ENCODE measurements at regions not wholly inside any gene's neighbourhood (a gene's known extent, or its start where the extent isn't known, plus 50 kb on each side); places are given as distances from the start of the nearest gene placed in this dataset.

GRCh38 chr11:91243051-91243450, 981.6 kb upstream of the FAT3 start:
- no peak overlapping the region for H3K4me2 ChIP-seq (replicated peaks; ENCODE audit: extremely low read depth, low read length, poor library complexity, severe bottlenecking)
- intact Hi-C loops (cut with micrococcal nuclease) = no loop called here
- H3K79me2 ChIP-seq (ENCODE audit: insufficient read depth, low read length) = no peaks in the 10 kb centered on the region
- Mint-ChIP-seq H3K4me1 (no peaks in the 10 kb centered on the region), H3K4me3 (no peak overlapping the region), H3K27ac (no peak overlapping the region), H3K27me3 (ENCODE audit: low read depth in 3 of 3) (no peaks in the 10 kb centered on the region), H3K9me3 (no peaks in the 10 kb centered on the region), H3K36me3 (no peaks in the 10 kb centered on the region)
- H3K36me3 ChIP-seq (replicated peaks in 1 of 2; ENCODE audit: control insufficient read depth in 1 of 2, insufficient read depth in 2 of 2, low read length in 2 of 2) = no peaks in the 10 kb centered on the region
- no peaks in the 10 kb centered on the region for H4K20me1 ChIP-seq (ENCODE audit: insufficient read depth, low read length)
- no CpG with 5 or more reads among the region's 3 CpGs for WGBS (ENCODE audit: insufficient coverage)
- no peak for DNase-seq
- H3K4me3 ChIP-seq (replicated peaks in 1 of 3; ENCODE audit: low read depth in 2 of 3, low read length in 3 of 3) = no peak overlapping the region
- no peak overlapping the region for H3K9ac ChIP-seq (ENCODE audit: insufficient read depth, low read length, poor library complexity, severe bottlenecking)
- no peaks in the 10 kb centered on the region for H3K27me3 ChIP-seq (ENCODE audit: control insufficient read depth in 2 of 2, insufficient read depth in 2 of 2, low read length in 2 of 2)
- no peak for TF ChIP-seq CTCF (IDR thresholded peaks at IDR 0.05)
- H3K27ac ChIP-seq (ENCODE audit: low read depth in 1 of 2, low read length in 2 of 2) = no peak overlapping the region
- no peak overlapping the region for H2AFZ ChIP-seq (ENCODE audit: insufficient read depth, low read depth, low read length, poor library complexity, severe bottlenecking)
- H3K4me1 ChIP-seq (ENCODE audit: control insufficient read depth in 1 of 2, insufficient read depth in 2 of 2, low read length in 2 of 2) = no peaks in the 10 kb centered on the region
- H3K9me3 ChIP-seq (replicated peaks in 1 of 2; ENCODE audit: control insufficient read depth in 1 of 2, insufficient read depth in 1 of 2, low read length in 2 of 2) = no peaks in the 10 kb centered on the region

- Mint-ChIP-seq H3K4me1 (no peaks in the 10 kb centered on the region), H3K9me3 (no peaks in the 10 kb centered on the region), H3K36me3 (no peaks in the 10 kb centered on the region), H3K27me3 (ENCODE audit: low read depth in 3 of 3) (peaks cover 0 to 1% (median 0%) of the 10 kb centered on the region in 3 donors), H3K4me3 (no peak overlapping the region), H3K27ac (no peak overlapping the region)
- Histone ChIP-seq H3K27ac (ENCODE audit: low read depth in 1 of 2, low read length in 2 of 2) (no peak overlapping the region), H3K4me3 (replicated peaks in 1 of 3; ENCODE audit: low read depth in 2 of 3, low read length in 3 of 3) (no peak overlapping the region), H3K9ac (ENCODE audit: insufficient read depth, low read length, poor library complexity, severe bottlenecking) (no peak overlapping the region), H3K79me2 (ENCODE audit: insufficient read depth, low read length) (no peaks in the 10 kb centered on the region), H2AFZ (ENCODE audit: insufficient read depth, low read depth, low read length, poor library complexity, severe bottlenecking) (no peak overlapping the region), H3K4me1 (ENCODE audit: control insufficient read depth in 1 of 2, insufficient read depth in 2 of 2, low read length in 2 of 2) (no peaks in the 10 kb centered on the region), H3K9me3 (replicated peaks in 1 of 2; ENCODE audit: control insufficient read depth in 1 of 2, insufficient read depth in 1 of 2, low read length in 2 of 2) (no peaks in the 10 kb centered on the region), H3K4me2 (replicated peaks; ENCODE audit: extremely low read depth, low read length, poor library complexity, severe bottlenecking) (no peak overlapping the region), H3K36me3 (replicated peaks in 1 of 2; ENCODE audit: control insufficient read depth in 1 of 2, insufficient read depth in 2 of 2, low read length in 2 of 2) (no peaks in the 10 kb centered on the region), H4K20me1 (ENCODE audit: insufficient read depth, low read length) (no peaks in the 10 kb centered on the region), H3K27me3 (ENCODE audit: control insufficient read depth in 2 of 2, insufficient read depth in 2 of 2, low read length in 2 of 2) (no peaks in the 10 kb centered on the region)
- TF ChIP-seq CTCF (IDR thresholded peaks at IDR 0.05) = no peak
- no peak for DNase-seq
- intact Hi-C loops (cut with micrococcal nuclease) = no loop called here
- no CpG with 5 or more reads among the region's 3 CpGs for WGBS (ENCODE audit: insufficient coverage)
These were observed 983.4 kb upstream of the FAT3 start for GRCh38 chr11:91241226-91241625.

Measured in CD14-positive monocyte (primary cell).